RPMI7951 (cell line): ENCODE measurements at regions not wholly inside any gene's neighbourhood (a gene's known extent, or its start where the extent isn't known, plus 50 kb on each side); places are given as distances from the start of the nearest gene placed in this dataset.

Experiments used
- DNase-seq: peaks from one replicate; pipeline ENCODE4 v3.0.0-alpha.2; 2012; ENCODE audit warnings: low read depth

GRCh38 chr10:61318429-61318828 is 134.8 kb downstream of the TMEM26 start:
- DNase-seq = no peak

DNA sequence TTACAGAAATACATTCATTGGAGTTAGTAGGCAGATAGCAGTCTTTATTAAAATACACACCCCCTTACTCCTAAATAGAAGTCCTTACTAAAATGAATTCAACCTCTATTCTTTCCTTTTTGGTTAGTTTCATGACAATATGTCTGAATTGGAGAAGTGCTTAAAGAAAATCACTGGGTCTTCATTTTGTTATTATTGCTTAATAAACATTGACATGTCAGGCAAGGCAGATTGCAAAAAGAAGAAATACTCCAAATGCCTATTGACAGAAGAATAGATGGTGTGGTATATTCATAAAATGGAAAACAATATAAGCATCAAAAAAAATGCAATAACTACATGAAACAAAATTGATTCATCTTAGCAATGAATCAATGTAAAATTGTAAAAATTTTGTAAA is 135.5 kb downstream of the TMEM26 start:
- no peak for DNase-seq

DNA sequence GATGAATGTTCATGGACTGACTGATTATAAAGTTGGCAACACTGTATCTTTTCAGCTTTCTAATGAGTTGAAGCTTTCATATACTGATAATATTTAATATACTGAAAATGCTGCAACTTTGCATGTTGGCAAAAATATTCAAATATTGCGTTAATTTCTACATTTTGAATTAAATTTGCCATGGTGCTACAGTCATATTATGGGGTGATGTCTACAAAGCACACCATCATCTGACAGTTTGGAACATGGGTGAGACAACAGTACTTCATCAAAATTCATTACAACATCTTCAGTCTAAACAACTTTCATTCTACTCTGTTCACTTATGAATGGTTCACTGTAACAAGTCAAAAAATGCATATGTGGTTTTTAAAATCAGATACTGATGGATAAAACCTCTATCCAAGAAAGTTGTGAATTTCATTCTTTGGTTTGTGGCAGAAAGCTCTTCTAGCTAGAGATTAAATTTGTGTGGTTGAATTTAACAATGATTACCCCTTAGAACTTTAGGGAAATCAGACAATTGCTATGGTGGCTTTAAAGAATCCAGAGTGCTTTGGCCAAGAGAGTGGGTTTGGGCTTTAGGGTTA is 136.4 kb downstream of the TMEM26 start:
- peak; percentile 12 for DNase-seq

DNA sequence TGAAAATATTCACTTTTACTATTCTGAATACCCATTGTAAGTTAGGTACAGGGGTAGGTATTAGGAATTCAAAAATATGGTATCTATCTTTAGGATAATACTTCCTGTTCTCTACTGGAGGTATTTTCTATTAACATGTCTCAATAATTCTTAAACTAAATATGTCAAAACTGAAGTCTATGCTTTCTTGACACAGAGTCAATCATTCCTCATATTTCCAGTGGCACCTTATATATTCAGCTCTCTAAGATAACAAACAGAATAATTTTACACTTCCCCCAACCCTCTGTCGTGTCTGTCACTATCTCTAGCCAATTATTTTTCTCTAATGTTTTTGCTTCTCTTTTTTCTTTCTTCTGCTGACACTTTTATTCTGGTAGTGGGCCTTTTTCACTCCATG is 138.9 kb downstream of the TMEM26 start:
- no peak for DNase-seq

DNA sequence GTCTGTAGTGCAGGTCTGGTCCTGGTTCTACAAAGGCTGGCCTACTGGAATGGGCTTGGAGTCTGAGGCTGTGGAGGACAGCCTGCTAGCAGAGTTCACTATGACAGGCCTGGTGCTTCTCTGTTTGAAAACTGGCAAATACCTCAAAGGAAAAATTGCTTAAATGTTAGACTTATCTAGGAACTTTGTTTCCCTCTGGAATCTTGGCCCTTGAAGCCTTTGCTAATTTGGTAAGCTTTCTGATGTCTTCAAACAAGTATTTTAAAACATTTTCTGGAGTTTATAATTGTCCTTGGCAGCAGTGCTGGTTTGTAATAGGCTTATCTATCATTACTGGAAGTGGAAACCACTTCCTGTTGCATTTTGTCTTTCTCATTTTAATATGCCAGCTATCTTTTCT is 139.7 kb downstream of the TMEM26 start:
- no peak for DNase-seq

- DNase-seq = no peak
Observed at GRCh38 chr10:61304746-61305145, 148.4 kb downstream of the TMEM26 start.

GRCh38 chr10:61302124-61302523 is 151.1 kb downstream of the TMEM26 start:
- DNase-seq = no peak

DNA sequence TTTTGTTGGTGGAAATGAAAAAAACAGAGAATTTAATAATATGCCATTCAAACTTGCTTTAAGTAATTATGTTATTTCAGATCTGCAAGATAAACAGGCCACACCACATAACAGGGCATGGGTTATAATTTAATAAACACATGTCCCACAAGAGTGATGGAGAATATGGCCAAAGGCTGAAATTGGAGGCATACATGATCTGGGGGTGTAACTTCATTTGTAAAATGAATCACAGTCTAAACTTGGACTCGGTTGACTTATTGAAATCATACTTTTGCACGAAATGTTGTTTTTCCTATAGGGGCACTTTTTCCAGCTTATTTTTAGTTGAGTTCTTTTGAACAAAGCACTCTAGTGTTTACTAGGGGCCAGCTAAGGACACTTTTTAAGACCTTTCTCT is 151.6 kb downstream of the TMEM26 start:
- peak; percentile 38 for DNase-seq

DNA sequence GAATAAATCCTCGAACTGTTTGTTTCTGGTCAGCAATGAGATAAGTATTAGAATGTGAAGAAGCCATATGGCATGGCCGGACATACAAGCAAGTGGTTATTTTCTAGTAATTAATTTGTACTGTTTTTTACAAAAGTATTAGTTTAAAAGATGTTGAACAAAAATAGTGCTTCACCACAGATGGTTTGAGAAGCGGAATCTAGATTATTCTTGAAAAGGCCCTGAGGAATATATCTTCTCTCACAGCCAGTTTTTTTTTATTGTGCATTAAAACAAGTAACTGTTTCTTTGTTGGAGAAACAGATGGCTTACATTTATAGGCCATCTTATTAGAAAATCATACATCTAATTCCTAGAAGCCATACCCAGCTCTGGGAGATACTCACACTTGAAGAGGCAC is 153.3 kb downstream of the TMEM26 start:
- no peak for DNase-seq

- no peak for DNase-seq
Observed at GRCh38 chr10:61299156-61299555, 154.0 kb downstream of the TMEM26 start.

DNA sequence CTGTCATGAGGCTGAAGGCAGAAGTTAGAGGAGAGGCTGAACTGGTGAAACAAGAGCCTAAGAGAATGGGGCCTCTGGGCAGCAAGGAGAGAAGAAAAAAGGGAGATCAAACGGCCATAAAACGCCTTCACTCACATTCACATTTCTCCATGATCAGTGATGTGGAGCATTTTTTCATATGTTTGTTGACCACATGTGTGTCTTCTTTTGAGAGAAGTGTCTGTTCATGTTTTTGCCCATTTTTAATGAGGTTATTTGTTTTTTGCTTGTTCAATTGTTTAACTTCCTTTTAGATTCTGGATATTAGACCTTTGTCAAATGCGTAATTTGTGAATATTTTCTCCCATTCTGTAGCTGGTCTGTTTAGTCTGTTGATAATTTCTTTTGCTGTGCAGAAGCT is 155.0 kb downstream of the TMEM26 start:
- DNase-seq = no peak

DNA sequence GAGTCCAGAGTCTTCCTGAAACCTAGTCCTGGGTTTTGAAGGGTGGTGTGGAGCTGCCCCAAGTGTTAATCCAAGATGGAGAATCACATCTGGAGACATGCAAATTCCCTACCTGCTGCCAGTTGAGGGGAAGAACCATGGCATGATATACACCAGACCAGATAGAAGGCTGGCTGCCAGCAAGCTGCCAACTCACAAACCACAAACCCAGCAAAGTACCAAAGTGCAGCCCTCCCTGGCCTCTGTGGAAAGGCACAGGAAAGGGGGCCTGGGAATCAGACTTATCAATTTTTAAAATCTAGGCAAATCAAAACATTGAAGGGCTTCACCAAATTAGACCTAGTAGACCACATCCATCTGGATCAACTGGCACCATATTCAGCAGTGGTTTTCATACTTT is 157.0 kb downstream of the TMEM26 start:
- DNase-seq = no peak

DNA sequence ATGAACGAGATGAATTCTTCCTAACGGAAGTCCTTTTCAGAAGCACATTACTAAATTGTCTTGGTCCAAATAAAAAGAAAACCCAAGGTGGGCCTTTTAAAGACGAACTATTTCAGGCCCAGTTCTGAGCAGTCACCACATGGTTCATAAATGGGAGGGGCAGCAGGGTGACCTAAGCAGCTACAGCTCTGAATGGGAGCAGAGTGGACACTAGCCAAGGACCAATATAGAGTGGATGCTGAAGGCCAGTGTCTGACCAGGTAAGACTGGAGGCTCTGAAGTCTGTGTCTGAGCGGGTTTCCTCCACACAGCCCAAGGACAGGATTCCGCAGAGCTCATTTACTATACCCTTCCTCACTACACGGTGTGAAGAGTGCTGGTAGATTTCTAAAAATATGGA is 159.1 kb downstream of the TMEM26 start:
- DNase-seq = no peak

DNA sequence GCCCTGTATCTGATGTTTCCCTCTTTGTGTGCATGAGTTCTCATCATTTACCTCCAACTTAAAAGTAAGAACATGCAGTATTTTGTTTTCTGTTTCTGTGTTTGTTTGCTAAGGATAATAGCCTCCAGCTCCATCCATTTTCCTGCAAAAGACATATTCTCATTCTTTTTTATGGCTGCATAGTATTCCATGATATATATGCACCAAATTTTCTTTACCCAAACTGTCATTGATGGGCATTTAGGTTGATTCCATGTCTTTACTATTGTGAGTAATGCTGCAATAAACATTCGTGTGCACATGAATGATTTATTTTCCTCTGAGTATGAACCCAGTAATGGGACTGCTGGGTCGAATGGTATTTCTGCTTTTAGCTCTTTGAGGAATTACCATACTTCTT is 163.4 kb downstream of the TMEM26 start:
- no peak for DNase-seq

DNA sequence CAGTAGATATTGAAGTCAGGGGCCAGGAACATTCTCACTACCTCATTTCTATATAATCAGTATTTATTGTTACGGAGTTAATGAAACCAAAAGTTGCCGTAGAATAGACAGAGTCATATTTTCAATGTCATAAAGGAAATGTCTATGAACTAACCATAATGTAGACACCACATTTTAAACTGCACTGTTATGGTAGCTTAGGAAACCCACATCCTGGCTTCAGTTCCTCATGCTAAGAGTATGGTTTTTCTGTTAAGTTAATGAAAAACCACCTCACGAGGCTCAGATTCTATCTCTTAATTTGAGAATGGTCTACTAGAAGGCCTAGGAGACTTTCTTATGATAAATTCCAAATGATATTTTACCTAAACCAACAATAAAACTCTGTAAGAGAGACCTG is 166.5 kb downstream of the TMEM26 start:
- no peak for DNase-seq

- peak; percentile 28 for DNase-seq
Observed at GRCh38 chr10:61285749-61286148, 167.4 kb downstream of the TMEM26 start.

- DNase-seq = peak; percentile 54
Observed at GRCh38 chr10:61284222-61284890, 168.8 kb downstream of the TMEM26 start.

GRCh38 chr10:61283481-61284221 is 169.5 kb downstream of the TMEM26 start:
- no peak for DNase-seq

GRCh38 chr10:61283066-61283465 is 170.1 kb downstream of the TMEM26 start:
- DNase-seq = no peak

GRCh38 chr10:61280303-61280702 is 172.9 kb downstream of the TMEM26 start:
- DNase-seq = peak; percentile 31

DNA sequence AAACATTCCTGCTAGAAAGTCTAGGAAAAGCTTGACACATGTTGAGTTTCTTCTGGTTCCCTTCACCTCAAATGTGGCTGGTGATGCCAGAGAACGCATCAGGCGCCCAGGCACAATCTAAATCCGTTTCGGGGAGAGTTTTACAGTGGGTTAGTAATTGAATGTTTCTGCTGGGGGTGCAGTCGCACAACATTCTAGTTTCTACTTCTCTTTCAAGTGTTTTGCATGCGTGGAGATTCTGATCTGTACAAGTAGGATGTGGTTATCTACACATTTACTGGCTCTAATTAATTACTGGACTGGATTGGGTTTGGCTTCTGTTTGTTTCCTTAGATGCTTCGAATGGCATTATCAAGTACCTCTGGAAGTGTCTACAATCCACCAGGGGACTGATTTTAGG is 173.8 kb downstream of the TMEM26 start:
- DNase-seq = no peak

- no peak for DNase-seq
Observed at GRCh38 chr10:61278556-61278955, 174.6 kb downstream of the TMEM26 start.

GRCh38 chr10:61272781-61273180 is 180.4 kb downstream of the TMEM26 start:
- peak; percentile 5 for DNase-seq
